Activated gamma-delta T cell (primary cell): ENCODE measurements at regions not wholly inside any gene's neighbourhood (a gene's known extent, or its start where the extent isn't known, plus 50 kb on each side); places are given as distances from the start of the nearest gene placed in this dataset.

ENCODE experiments used
- DNase-seq: peaks from one replicate; lab custom pipeline; 2025; lab: John Stamatoyannopoulos, UW

DNA sequence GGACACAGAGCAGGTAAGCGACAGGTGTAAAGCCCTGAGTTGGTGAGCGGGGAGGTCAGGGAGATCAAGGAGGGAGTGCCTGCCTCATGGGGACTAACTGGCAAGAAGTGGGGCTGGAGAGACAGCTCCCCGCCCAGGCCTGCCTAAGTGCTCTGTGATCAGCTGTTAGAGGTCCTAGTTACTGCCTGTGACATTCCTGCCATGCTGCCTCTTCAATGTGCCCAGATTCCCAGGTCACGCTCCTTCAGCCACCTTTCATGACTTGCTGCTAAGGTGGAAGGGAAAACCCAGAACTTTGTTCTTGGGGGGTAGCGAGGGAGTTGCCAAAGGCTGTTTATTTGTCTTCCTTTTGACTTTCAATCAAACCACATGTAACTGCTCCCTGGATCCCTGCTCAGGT lies 114.3 kb upstream of the ZNF438 start:
- no peak for DNase-seq

DNA sequence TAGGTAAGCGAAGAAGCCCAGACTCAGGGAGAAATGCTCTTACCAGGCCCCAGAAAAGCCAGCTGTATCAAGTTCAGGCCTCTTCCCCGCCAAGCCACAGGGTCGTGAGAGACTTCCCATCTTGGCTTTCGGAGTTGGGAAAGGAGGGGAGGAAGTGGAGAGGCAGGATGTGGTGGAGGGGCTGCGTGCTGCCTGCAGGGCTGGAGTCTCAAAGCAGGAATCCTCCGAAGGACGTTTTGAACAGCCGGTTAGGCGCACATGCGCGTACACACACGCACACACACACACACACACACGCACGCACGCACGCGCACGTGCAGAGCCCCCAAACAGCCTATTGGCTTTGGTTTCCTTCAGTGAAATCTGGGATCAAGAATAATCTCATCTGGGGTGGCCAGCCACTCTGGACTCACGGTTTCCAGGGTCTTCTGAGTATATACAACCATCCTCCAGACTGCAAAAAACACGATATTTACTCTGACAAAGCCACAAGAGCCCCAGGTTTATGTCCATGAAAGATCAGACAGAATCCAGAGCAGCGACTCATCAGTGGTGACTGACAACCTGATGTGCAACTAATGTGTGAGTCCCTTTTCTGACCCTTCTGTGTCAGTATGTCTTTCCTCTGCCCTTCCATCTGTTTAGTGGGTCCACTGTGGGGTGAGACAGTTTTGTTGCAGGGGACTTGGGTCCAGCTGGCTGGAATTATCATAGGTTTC lies 115.0 kb upstream of the ZNF438 start:
- DNase-seq, result no peak

DNA sequence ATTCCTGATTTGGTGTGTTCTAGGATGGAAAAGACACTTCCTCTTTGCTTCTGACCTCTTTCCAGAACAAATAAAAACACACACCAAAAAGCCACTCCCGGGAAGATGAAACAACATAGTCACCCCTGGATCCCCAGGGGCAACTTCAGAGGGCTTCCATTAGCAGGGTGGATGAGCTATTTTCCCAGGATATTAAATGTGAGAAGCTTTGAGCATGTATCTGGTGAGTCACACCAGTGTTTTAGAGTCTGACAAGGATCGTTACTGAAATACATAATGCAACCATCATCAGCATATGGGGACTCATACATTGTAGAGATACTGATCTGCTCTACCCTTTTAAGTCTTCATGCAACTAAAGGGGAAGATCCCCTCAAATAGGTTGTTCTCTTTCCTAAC lies 115.5 kb upstream of the ZNF438 start:
- DNase-seq, result no peak

DNA sequence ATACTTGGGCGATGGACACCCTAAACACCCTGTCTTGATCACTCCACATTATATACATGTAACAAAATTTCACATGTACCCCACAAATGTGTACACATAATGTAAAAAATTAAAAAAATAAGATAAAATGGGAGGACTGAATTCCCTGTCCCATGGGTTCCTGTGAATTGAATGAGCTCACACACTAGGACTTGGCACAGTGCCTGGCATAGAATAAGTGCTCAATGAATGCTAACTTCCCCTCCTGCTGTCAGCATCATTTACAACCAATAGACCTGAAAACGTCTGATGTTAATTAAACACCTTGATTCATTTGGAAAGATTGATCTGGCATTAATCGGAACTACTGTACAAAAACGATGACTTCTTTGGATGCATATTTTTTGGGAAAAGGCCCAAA lies 117.3 kb upstream of the ZNF438 start:
- DNase-seq, result no peak

DNA sequence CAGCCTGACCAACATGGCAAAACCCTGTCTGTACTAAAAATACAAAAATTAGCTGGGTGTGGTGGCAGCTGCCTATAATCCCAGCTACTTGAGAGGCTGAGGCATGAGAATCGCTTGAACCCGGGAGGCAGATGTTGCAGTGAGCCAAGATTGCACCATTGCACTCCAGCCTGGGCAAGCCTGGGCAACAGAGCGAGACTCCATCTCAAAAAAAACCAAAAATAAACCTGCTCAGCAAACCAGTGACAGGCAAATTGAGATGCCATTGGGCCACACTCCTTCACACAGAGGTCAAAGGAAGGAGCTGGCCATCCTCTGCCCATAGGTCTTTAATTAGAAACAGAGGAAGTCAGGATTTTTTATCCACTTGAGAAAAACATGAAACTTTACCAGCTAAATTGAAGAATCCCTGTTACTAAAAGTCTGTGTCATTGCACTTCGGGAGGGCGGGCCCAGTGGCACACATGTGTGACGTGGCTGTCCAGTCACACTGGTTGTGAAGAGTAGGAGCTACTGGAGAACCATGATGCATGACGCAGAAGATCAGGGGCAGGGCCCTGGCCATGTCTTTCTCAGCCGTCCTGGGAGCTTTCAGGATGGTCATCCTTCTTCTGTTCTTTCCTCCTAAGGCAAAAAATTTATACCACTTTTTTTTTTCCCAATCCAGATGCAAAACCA lies 118.3 kb upstream of the ZNF438 start:
- no peak for DNase-seq

DNA sequence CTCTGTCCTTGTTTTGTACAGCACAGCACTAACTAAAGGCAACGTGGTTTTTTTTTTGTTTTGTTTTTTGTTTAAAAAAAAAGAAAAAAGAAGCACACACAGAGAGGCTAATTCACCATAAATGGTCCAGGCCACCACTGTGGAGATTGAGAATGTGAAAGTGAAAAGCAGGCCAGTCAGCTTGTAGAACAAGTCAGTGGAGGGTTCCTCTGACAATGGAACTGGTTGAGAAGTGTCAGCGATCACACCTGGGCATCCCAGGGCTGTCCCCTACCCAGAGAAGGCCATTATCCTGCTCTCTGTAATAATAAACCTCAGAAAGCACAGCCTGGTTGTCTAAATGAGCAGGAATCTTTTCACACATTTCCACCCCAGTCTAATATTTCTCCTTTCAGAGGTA lies 119.6 kb upstream of the ZNF438 start:
- DNase-seq, result no peak

DNA sequence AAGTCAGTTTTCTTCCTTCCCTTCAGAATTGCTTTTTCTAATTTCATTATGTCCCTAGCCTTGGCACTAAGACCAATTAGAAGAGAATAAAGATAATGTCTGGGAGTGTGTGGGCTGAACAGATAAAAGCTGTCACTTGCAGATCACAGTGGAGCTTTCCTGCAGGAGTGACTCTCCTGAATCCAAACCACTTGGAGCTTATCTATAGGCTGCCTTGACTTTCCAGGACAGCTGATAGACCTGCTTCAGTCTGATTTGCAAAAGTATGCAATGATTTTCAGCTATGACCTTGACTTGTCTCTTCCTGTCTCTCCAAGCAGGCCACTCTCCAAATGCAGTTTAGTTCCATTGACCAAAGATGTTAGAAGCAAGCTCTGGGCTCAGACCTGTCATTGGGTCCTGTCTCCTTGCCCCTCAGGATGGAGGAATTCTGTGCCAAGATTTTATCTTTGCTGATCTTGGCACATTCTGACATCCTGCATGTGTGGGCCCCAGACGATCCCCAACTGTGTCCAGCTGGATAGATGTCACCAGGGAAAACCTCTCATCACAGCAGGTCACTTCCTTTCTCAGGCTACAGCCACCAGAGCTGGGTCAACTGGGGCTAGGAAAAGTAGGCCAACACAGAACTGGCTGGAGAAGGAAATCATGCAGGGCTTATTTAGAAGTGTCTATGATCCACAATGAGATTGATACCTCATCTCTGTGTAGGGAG lies 120.9 kb upstream of the ZNF438 start:
- DNase-seq, result no peak

DNA sequence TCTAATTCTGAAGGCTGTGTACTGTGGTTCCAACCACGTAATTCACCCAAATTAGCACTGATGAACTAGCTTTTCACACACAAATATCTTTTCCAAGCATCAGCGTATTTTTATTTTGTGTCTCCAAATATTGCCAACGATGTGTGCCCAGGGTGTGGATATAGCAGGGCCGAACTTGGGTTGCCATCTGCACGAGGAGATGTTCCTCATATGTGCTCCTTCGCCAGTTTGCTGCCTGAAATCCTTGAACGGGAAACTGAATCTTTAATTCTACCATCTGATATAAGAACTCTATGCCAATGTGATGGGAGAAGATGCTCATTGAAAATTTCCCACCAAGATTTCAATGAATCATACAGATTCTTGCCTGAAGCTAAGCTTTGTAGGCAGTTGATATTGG lies 121.5 kb upstream of the ZNF438 start:
- no peak for DNase-seq

DNA sequence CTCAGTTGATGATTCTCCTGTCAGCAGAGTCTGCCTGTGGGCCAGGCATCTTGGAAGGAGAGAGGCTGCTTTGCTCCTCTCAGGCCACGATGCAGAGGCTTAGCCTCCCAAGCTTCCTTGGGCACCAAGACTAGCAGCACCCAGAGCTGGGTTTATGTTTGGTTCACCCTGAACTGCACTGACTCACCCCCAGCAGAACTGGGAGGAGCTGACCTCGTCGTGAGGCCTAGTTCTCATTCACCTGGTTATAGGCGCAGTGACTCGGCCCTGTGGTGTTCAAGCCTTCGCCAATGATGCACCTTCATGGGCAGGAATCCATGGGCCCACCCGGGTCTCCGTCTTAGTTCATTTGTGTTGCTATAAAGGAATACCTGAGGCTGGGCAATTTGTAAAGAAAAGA lies 122.0 kb upstream of the ZNF438 start:
- DNase-seq, result no peak

DNA sequence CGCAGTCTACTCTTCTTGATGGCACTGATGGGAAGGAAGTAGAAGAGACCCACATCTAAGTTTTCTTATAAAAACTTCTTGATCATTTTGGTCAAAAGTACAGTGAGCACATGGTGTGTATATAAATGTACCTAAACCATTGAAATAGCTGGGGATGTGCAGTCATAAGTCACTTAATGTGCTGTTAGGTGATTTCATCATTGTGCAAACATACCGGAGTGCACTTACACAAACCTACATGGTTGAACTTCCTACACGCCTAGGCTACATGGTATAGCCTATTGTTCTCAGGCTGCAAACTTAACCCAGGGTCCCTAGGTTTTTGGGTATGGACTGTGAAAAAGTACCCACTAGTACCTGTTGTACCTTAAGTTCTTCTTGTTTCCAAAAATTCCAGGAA lies 123.3 kb upstream of the ZNF438 start:
- no peak for DNase-seq

DNA sequence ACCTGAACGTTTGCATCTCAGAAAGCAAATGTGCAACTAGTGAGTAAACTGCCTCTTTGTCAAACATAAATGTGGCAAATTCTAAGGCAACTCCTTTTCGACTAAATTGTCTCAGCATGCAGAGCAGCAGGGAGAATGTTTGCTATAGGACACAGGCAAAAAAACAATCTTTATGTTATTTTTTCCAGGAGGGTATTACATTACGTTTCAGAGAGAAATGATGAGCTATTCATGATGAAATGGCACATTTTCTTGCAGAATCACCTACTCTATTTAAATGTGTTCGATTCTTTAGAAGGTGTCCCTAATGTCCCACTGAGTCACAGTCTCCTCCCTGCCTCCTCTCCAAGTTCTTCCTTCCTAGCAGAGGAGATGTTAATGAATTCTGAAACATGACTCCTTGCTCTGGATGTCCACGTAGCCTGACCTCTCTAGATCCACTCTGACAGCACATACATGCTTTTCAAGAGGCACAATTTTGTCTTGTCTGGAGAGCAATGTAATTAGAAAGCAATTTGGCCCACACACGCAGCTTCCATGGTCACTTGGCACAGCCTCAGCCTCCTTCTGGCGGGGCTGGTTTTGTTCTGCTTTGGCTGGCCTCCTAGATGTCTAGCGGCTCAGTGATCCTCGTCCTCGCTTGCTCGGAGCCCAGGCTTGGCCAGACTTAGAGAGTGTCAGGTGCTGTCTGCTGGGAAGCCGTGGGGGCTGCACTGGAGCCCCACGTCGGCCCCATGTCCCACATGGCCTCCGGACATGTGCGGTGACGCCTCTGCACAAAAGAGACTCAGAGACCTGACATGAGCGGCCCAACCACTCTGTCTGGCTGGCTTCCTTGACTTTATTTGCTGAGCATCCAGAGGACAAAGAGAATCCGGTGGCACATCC lies 125.7 kb upstream of the ZNF438 start:
- no peak for DNase-seq

DNA sequence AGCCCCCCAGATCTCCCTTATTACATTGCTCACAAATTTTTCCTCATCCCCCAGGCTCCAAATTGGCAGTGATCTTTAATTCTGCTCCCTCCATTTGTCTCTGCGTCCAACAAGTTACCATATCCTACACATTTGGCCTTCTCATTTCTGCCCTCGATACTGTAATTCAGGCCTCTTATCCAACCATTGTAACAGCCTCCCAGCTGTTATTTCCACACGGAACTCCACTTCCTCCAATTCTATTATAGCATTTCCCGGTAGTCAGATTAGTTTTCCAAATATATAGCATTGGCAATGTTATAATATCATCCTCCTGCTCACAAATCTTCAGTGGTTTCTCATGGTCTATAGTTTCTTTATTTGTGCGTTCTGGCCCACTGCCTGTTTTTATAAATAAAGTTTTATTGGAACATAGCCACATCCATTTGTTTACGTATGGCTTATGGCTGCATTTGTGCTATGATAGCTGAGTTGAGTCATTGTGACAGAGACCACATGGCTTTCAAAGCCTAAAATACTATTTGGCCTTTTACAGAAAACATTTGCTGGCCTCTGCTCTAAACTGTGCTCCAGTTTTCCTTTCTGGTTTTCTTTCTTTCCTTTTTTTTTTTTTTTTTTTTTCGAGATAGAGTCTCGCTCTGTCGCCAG lies 126.5 kb upstream of the ZNF438 start:
- DNase-seq, result no peak

DNA sequence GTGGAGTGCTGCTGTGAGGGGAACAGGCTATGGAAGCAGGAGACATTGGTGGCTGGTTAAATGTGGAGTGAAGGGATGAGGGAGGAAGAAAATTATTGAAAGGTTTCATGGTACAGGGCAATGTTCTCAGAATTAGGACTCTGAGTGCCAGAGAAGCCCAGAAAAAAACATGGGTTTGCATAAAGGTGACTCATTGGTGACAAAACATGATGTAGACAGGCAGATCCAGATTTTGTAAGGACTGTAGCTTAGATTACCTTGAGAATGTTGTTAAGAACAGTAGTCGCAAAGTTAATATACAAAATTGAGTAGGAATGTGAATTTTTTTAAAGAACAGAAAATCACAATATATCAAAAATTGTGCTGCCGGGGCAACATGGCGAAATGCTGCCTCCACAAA lies 134.9 kb upstream of the ZNF438 start:
- no peak for DNase-seq

DNA sequence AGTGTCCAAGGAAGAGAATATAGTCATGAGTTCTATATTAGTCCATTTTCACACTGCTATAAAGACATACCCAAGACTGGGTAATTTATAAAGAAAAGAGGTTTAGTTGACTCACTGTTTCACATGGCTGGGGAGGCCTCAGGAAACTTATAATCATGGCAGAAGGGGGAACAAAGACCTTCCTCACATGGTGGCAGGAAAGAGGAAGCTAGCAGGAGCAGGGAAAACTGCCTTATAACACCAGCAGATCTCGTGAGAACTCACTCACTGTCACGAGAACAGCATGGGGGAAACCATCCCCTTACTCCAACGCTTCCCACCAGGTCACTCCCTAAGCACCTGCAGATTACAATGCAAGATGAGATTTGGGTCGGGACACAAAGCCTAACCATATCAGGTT lies 139.0 kb upstream of the ZNF438 start:
- DNase-seq, result no peak

DNA sequence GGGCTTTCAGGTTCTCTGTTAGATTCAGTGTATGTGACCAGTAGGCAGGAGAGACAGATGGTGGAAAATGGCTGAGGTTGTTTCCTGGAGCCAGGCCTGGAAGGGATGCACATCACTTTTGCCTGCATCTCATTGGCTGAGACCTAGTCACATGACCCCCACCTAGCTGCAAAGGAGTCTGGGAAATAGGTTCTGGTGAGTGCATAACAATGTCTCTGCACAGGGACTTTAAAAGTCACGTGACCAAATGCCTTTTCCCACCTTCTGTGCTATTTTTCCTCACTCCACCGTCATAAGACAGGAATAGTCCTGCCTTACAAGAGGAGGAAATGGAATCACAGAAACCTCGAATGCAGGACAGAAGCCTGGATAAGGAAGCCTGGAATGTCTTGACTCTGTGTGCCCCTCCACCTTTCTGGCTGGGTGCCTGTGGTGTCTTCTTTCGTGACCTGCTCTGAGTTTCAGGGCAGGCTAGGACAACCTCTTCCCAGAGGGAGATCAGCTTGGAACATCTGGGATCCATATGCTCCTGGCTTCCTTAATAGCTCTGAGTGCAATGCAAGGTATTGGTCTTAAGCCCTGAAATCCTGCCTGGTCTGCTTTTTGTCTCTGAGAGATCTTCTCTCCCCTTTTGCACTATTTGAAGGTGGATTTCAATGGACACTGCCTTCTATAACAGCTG lies 139.9 kb upstream of the ZNF438 start:
- no peak for DNase-seq

DNA sequence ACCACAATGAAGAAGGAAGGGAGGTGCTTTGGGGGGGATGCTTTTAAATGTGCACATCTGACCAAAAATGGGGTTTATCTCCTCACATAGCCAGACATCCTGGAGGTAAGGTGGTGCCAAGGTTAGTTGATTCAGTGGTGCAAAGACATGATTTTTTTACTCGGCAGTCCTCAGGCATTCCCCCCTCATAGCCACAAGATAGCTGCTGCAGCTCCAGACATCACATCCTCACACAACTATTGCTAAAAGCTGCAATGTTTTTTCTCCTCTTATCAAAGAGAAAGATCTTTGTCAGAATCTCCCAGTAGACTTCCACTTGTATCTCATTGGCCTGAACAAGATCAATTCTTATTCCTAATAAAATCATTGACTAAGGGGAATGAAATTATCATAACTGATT lies 141.3 kb upstream of the ZNF438 start:
- no peak for DNase-seq

DNA sequence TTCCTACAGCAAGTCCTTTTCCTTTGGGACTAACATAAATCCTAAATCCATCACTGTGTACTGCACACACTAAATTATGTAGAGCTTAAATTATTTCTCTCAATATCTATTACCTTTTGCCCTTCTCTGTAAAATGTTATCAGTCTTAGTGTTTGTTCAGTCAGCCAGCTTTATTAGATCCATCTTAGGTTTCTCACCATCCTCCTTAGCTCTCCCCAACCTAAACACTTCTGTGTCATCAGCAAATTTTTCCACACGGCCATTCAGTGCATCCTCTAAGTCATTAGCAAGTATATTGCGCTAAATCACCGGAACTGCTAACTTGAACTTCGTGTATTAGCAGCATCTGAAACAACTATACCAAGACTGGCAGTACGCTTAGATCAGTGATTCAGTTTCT lies 142.1 kb upstream of the ZNF438 start:
- DNase-seq, result no peak

DNA sequence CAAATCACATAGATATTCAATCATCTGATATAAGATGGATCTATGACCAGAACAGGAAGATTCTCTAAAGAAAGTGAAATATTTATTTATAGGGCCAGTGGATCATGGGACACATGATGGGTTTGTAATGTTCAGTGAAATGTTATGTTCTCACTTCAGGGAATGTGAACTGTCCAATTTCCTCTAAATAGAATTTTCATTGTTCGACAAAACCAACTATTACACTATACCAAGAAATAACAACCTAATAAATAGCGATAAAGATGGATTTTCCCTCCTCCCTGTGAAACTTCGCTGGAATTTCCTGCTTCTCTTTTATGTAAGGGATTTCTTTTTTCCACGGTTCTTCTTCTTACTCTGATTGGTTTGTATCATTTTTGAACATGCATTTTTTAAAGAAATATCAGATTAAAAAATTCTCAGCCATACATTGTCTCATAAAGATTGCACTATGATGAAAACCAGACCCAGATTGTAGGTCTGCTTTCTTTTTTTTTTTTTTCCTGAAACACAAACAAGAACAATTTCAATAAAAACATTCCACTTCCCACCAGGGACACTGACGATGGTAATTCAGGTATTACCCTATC lies 139.8 kb upstream of the ZEB1 start:
- no peak for DNase-seq

DNA sequence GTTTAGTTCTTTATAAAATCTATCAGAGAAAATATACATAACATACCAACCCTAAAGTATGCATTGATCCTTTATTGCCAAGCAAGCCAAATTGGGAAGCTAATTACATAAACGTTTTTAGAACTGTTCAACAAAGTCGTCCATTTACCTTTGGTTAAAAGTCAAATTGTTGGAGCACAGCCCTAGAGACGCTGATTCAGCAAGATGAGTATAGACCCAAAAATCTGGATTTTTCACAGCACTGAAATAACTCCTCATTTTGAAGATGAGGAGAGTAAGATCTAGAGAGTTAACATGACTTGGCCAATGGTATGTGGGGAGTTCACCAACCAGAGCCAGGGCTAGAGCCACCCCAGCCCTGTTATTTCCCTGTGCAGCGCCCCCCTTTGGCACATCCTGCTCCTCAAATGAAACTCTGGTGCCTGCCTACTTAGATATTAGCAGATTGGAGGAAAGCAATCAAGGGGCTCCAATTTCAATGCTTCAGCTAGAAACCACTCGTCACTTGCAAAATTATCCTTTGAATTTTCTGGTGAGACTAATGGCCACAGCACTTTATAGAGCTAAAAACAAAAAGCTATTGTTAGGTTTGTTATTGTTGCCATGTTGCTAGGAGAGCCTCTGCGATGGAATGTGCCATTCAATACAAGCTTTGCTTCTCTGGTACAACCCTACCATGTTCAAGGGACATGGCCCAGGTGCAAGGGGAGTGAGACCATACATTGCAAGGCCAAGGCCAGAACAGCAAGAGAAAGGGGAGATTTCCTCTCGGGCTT lies 132.6 kb upstream of the ZEB1 start:
- DNase-seq, result no peak

DNA sequence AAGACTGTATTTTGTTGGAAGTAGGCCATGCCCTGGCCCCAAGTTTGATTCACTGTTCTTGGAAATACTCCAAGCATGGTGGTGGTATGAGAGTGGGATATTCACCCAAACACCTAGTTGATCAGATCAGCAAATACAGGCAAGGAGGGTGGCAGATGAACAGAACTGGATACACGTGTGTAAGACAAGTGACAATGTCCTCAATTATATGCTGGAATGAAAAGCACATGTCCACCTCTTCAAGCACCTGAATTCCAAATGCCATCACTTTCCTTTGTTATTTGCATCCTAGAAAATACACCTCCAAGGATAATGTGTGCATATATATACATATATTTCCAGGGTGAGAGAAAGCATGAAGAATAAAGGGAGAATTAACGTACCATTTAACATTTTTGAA lies 131.8 kb upstream of the ZEB1 start:
- DNase-seq, result no peak
